Type B pancreatic cell (in vitro differentiated cells): ENCODE measurements at regions not wholly inside any gene's neighbourhood (a gene's known extent, or its start where the extent isn't known, plus 50 kb on each side); places are given as distances from the start of the nearest gene placed in this dataset.

ENCODE experiments used
- DNase-seq: peaks from one replicate; pipeline ENCODE4 v3.0.0; 2021; ENCODE audit warnings: mixed read lengths; ENCODE audit not compliant: unreplicated experiment; ENCODE audit errors: extremely low spot score
- H3K27ac Mint-ChIP-seq: 2 replicates; pipeline ENCODE4 v1.8.0; 2021; ENCODE audit warnings: mild to moderate bottlenecking, mixed read lengths
- H3K27me3 Mint-ChIP-seq: 2 replicates; pipeline ENCODE4 v1.8.0; 2021; ENCODE audit warnings: mixed read lengths
- H3K36me3 Mint-ChIP-seq: 2 replicates; pipeline ENCODE4 v1.8.0; 2021; ENCODE audit warnings: mixed read lengths
- H3K4me1 Mint-ChIP-seq: one replicate; pipeline ENCODE4 v1.8.0; 2021; ENCODE audit warnings: mixed read lengths; ENCODE audit not compliant: unreplicated experiment
- H3K4me3 Mint-ChIP-seq: 2 replicates; pipeline ENCODE4 v1.8.0; 2021; ENCODE audit warnings: mild to moderate bottlenecking, mixed read lengths
- H3K9me3 Mint-ChIP-seq: 2 replicates; pipeline ENCODE4 v1.8.0; 2021; ENCODE audit warnings: mixed read lengths
- TF ChIP-seq, protein P1 (sequence below): fragments of 200-600 bp; sonication (generic); conservative IDR thresholded peaks from 2 replicates; pipeline ENCODE4 v1.5.0; 2021; ENCODE audit warnings: antibody characterized with exemption, mild to moderate bottlenecking

DNA sequence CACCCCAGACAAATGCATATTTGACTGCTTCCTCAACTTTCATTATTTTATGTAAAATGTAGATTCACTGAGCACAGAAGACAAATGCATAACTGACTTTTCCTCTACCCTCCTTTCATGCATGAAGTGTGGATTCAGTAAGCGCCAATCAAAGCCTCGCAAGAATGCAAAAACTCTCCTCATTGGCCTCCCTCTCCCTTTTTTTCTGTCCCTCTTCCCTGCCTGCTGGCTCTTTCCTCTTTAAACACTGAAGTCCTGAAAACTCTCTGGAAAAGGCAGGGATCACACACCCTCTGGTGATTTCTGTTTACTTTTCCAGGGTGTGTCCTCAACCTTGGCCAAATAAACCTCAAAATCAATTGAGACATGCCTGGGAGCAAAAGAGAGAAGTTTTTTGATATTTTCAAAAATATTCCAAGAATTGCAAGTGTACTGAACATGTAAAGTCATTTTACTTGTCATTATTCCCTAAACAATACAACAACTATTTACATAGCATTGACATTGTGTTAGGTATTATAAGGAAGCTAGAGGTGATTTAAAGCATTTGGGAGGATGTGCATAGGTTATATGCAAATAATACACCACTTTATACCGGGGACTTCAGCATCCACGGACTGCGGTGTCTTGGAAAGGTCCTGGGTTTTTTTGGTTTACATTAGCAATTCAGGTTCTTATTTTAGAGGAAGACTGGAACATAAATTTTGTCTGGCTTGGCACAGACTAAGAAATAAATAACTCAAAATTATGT is 71.4 kb downstream of the SEC61G start:
- Mint-ChIP-seq H3K4me1 (no peaks in the 10 kb centered on the region), H3K36me3 (no peaks in the 10 kb centered on the region), H3K4me3 (no peak overlapping the region)

DNA sequence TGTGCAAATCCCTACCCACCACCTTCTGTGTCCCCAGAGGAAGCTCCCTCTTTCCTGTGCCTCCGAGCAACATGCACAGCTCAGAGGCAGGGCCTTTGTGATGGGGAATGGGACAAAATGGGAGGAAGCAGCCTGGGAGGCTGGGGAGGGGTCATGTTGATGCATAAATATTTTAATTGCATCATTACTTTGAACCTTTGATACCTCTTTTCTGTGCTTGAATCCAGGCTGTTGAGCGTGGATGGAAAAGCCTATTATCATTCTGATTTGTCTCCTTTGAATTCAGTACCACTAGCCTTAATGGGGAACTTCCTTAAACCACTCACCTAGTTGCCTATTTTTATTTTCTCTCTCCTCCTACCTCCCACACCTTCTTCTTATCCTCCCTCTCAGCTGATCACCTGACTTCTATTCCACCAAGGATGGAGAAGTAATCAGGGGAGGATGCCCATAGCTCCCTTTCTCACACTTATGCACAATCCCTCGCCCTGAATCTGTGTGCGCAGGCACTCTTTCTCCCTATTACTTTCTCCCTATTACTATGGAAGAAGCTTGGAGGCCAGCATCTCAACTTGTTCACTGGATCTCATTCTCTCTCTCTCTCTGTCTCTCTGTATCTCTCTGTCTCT is 78.5 kb downstream of the SEC61G start:
- peaks cover 16% of the 10 kb centered on the region for H3K27me3 Mint-ChIP-seq
- DNase-seq, result no peak
- H3K9me3 Mint-ChIP-seq, result no peaks in the 10 kb centered on the region
- no peak overlapping the region for H3K4me3 Mint-ChIP-seq
- TF ChIP-seq, protein P1, sequence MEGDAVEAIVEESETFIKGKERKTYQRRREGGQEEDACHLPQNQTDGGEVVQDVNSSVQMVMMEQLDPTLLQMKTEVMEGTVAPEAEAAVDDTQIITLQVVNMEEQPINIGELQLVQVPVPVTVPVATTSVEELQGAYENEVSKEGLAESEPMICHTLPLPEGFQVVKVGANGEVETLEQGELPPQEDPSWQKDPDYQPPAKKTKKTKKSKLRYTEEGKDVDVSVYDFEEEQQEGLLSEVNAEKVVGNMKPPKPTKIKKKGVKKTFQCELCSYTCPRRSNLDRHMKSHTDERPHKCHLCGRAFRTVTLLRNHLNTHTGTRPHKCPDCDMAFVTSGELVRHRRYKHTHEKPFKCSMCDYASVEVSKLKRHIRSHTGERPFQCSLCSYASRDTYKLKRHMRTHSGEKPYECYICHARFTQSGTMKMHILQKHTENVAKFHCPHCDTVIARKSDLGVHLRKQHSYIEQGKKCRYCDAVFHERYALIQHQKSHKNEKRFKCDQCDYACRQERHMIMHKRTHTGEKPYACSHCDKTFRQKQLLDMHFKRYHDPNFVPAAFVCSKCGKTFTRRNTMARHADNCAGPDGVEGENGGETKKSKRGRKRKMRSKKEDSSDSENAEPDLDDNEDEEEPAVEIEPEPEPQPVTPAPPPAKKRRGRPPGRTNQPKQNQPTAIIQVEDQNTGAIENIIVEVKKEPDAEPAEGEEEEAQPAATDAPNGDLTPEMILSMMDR, result no peak
- H3K36me3 Mint-ChIP-seq, result no peaks in the 10 kb centered on the region
- no peak overlapping the region for H3K27ac Mint-ChIP-seq
- no peaks in the 10 kb centered on the region for H3K4me1 Mint-ChIP-seq

More for the DNA sequence above, 71.4 kb downstream of the SEC61G start:
- Mint-ChIP-seq H3K9me3 (no peaks in the 10 kb centered on the region), H3K27ac (no peak overlapping the region), H3K27me3 (no peaks in the 10 kb centered on the region)
- TF ChIP-seq, protein P1, result no peak
- DNase-seq, result no peak

DNA sequence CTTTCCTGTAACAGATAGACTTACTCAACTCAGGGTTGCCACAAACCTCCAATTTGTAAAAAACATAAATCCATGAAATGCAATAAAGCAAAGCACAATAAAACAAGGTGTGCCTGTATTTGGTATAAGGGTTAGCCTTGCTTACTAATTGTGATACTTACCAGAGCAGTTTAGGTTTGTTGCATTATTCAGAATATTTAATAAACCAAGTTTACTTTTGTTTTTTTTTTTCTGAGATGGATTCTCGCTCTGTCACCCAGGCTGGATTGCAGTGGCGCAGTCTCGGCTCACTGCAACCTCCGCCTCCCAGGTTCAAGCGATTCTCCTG is 79.6 kb downstream of the SEC61G start:
- no peaks in the 10 kb centered on the region for H3K36me3 Mint-ChIP-seq
- no peak overlapping the region for H3K27ac Mint-ChIP-seq
- TF ChIP-seq, protein P1, result no peak
- H3K4me3 Mint-ChIP-seq, result no peak overlapping the region
- H3K9me3 Mint-ChIP-seq, result no peaks in the 10 kb centered on the region
- H3K4me1 Mint-ChIP-seq, result no peaks in the 10 kb centered on the region
- H3K27me3 Mint-ChIP-seq, result peaks cover 22% of the 10 kb centered on the region
- DNase-seq, result no peak

DNA sequence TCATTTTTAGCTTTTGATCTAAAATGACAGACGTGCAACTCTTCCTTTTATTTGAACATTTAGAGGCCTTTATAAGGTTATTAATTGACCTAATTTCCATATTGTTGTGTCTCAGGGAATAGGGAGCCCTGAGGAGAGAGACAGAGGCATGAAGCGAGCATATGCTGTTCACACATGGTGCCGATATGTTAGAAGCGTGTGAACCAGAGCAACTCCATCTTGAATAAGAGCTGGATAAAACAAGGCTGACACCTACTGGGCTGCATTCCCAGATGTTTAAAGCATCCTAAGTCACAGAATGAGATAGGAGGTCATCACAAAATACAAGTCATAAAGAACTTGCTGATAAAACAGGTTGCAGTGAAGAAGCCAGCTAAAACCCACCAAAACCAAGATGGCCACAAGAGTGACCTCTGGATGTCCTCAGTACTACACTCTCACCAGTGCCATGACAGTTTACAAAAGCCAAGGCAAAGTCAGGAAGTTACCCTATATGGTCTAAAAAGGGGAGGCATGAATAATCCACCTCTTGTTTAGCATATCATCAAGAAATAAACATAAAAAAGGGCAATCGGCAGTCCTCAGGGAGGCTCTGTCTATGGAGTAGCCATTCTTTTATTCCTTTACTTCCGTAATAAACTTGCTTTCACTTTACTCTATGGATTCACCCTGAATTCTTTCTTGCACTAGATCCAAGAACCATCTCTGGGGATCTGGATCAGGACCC is 80.1 kb downstream of the SEC61G start:
- TF ChIP-seq, protein P1, result peak; percentile 29
- Mint-ChIP-seq H3K36me3 (no peaks in the 10 kb centered on the region), H3K27me3 (peaks cover 22% of the 10 kb centered on the region), H3K27ac (no peak overlapping the region), H3K4me3 (no peak overlapping the region), H3K9me3 (no peaks in the 10 kb centered on the region), H3K4me1 (no peaks in the 10 kb centered on the region)
- no peak for DNase-seq

DNA sequence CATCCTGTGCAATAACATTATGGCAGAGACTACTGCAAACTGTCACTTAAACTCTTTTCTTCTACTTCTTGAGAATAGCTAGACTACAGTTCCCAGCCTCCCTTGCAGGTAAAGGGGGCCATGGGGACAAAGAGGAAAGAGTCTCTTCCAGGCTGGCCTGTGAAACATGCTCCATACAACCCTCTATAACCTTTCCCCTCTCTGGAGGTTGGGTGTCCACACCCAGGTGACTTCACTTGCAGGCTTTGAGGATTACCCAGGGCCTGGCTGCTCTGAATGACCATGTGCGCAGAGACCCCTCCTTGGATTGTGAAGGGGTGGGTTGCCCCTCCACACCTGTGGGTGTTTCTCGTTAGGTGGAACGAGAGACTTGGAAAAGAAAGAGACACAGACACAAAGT is 84.1 kb downstream of the SEC61G start:
- no peak for DNase-seq
- Mint-ChIP-seq H3K36me3 (no peaks in the 10 kb centered on the region), H3K27me3 (peaks cover 25% of the 10 kb centered on the region), H3K27ac (no peak overlapping the region), H3K4me1 (no peaks in the 10 kb centered on the region), H3K4me3 (no peak overlapping the region), H3K9me3 (no peaks in the 10 kb centered on the region)
- TF ChIP-seq, protein P1, result no peak
